Gastrocnemius medialis (tissue), 4 donors: ENCODE measurements at regions not wholly inside any gene's neighbourhood (a gene's known extent, or its start where the extent isn't known, plus 50 kb on each side); places are given as distances from the start of the nearest gene placed in this dataset.

Source experiments
- ATAC-seq, 2 donors: fragments of 150-250 bp; one replicate each; pipeline ENCODE4 v1.9.1; 2016
- DNase-seq, 2 donors: peaks; one replicate each; pipeline ENCODE4 v3.0.0-alpha.2; 2019
- H3K27ac ChIP-seq, 4 donors: fragments of 200-600 bp; sonication (generic); 1 replicate in 1 of 4; 2 replicates in 3 of 4; pipeline ENCODE4 v1.5.1; 2016 to 2018; ENCODE audit warnings: mild to moderate bottlenecking in 2 of 4, moderate library complexity in 1 of 4
- H3K27me3 ChIP-seq, 3 donors: fragments of 200-600 bp; sonication (generic) in 2 of 3; 1 replicate in 1 of 3; 2 replicates in 2 of 3; pipeline versions ENCODE4 v1.5.1 to v1.6.0; 2016 to 2019; ENCODE audit warnings: mild to moderate bottlenecking in 1 of 3, moderate library complexity in 1 of 3
- H3K36me3 ChIP-seq, 2 donors: fragments of 200-600 bp; sonication (generic) in 1 of 2; one replicate each; pipeline ENCODE4 v1.5.1; 2017 to 2018
- H3K4me1 ChIP-seq, 2 donors: fragments of 200-600 bp; sonication (generic) in 1 of 2; one replicate each; pipeline ENCODE4 v1.5.1; 2016 to 2017; ENCODE audit warnings: mild to moderate bottlenecking in 2 of 2
- H3K4me3 ChIP-seq, 4 donors: fragments of 200-600 bp; sonication (generic) in 3 of 4; 1 replicate in 1 of 4; 2 replicates in 3 of 4; pipeline ENCODE4 v1.5.1; 2016 to 2019; ENCODE audit warnings: mild to moderate bottlenecking in 2 of 4
- H3K9me3 ChIP-seq, 3 donors: fragments of 200-600 bp; sonication (generic) in 2 of 3; 1 replicate in 1 of 3; 2 replicates in 2 of 3; pipeline ENCODE4 v1.5.1; 2016 to 2019
- CTCF ChIP-seq, 5 experiments: fragments of 450-650 bp in 3 of 5; fragments of 200-600 bp in 2 of 5; sonication (generic) in 2 of 5; IDR thresholded peaks in 4 of 5; conservative IDR thresholded peaks in 1 of 5; 1 replicate in 4 of 5; 2 replicates in 1 of 5; pipeline ENCODE4 v1.5.1; 2016 to 2019; ENCODE audit warnings: antibody characterized with exemption in 5 of 5, mild to moderate bottlenecking in 3 of 5, moderate library complexity in 3 of 5
- POLR2A ChIP-seq, 2 donors: fragments of 450-650 bp; IDR thresholded peaks; one replicate each; pipeline ENCODE4 v1.6.1; 2017; ENCODE audit warnings: antibody characterized with exemption in 2 of 2, mild to moderate bottlenecking in 2 of 2, moderate library complexity in 2 of 2
- in situ Hi-C, 4 donors: fragments of 200-750 bp; cut with MboI; loops; one replicate each; pipeline versions ENCODE4 v1.15.0 to v1.8.0; 2017; ENCODE audit warnings: low sequenced_read_pairs in 4 of 4
- intact Hi-C: fragments of 100-400 bp; cut with DNase I; formaldehyde crosslinking; loops from one replicate; pipeline ENCODE4 v1.15.1; 2023; ENCODE audit warnings: low total_unique reads

- ATAC-seq = no peak
- Histone ChIP-seq H3K4me3 (no peak overlapping the region), H3K27me3 (no peaks in the 10 kb centered on the region), H3K36me3 (no peaks in the 10 kb centered on the region), H3K9me3 (no peaks in the 10 kb centered on the region), H3K27ac (no peak overlapping the region), H3K4me1 (no peaks in the 10 kb centered on the region)
- no peak for TF ChIP-seq POLR2A (IDR thresholded peaks at IDR 0.05)
- TF ChIP-seq CTCF (IDR thresholded peaks at IDR 0.05 in 4 of 5, conservative IDR thresholded peaks at IDR 0.05 in 1 of 5) = no peak
- DNase-seq = no peak
- in situ Hi-C loops = no loop called here
- intact Hi-C loops = no loop called here
These were observed 1156.7 kb upstream of the PCDH9 start for GRCh38 chr13:68386808-68387207.

GRCh38 chr13:68380041-68380973 lies 1150.2 kb upstream of the PCDH9 start:
- in situ Hi-C loops (no loop called here), intact Hi-C loops (no loop called here)
- no peak overlapping the region for H3K27ac ChIP-seq
- H3K36me3 ChIP-seq = no peaks in the 10 kb centered on the region
- no peaks in the 10 kb centered on the region for H3K4me1 ChIP-seq
- no peaks in the 10 kb centered on the region for H3K27me3 ChIP-seq
- TF ChIP-seq CTCF (IDR thresholded peaks at IDR 0.05 in 4 of 5, conservative IDR thresholded peaks at IDR 0.05 in 1 of 5) (no peak), POLR2A (IDR thresholded peaks at IDR 0.05) (no peak)
- no peaks in the 10 kb centered on the region for H3K9me3 ChIP-seq
- no peak for DNase-seq
- no peak for ATAC-seq
- no peak overlapping the region for H3K4me3 ChIP-seq

- intact Hi-C loops (no loop called here), in situ Hi-C loops (no loop called here)
- Histone ChIP-seq H3K9me3 (no peaks in the 10 kb centered on the region), H3K4me3 (no peak overlapping the region), H3K4me1 (no peaks in the 10 kb centered on the region), H3K27me3 (no peaks in the 10 kb centered on the region), H3K27ac (no peak overlapping the region), H3K36me3 (no peaks in the 10 kb centered on the region)
- DNase-seq (no peak), ATAC-seq (no peak)
- TF ChIP-seq CTCF (IDR thresholded peaks at IDR 0.05 in 4 of 5, conservative IDR thresholded peaks at IDR 0.05 in 1 of 5) = no peak
- TF ChIP-seq POLR2A (IDR thresholded peaks at IDR 0.05) = no peak
These were observed 1148.2 kb upstream of the PCDH9 start for GRCh38 chr13:68378294-68378693.

GRCh38 chr13:68375004-68375403 lies 1144.9 kb upstream of the PCDH9 start:
- ATAC-seq = no peak
- no peak overlapping the region for H3K27ac ChIP-seq
- intact Hi-C loops = no loop called here
- no peaks in the 10 kb centered on the region for H3K36me3 ChIP-seq
- no peak overlapping the region for H3K4me3 ChIP-seq
- H3K27me3 ChIP-seq = no peaks in the 10 kb centered on the region
- no peaks in the 10 kb centered on the region for H3K4me1 ChIP-seq
- H3K9me3 ChIP-seq = no peaks in the 10 kb centered on the region
- no peak for TF ChIP-seq POLR2A (IDR thresholded peaks at IDR 0.05)
- TF ChIP-seq CTCF (IDR thresholded peaks at IDR 0.05 in 4 of 5, conservative IDR thresholded peaks at IDR 0.05 in 1 of 5) = no peak
- in situ Hi-C loops = no loop called here
- DNase-seq = no peak
